ENCODE measurements at regions not wholly inside any gene's neighbourhood (a gene's known extent, or its start where the extent isn't known, plus 50 kb on each side); places are given as distances from the start of the nearest gene placed in this dataset.

GRCh38 chr4:138875891-138876608, 139.5 kb upstream of the NOCT start:
- no peak overlapping the region for H3K4me3 ChIP-seq (ENCODE audit: control insufficient read depth, low read depth, low read length)
- peak; percentile 79 for DNase-seq (ENCODE audit: low read depth)
- TF ChIP-seq, protein P1, sequence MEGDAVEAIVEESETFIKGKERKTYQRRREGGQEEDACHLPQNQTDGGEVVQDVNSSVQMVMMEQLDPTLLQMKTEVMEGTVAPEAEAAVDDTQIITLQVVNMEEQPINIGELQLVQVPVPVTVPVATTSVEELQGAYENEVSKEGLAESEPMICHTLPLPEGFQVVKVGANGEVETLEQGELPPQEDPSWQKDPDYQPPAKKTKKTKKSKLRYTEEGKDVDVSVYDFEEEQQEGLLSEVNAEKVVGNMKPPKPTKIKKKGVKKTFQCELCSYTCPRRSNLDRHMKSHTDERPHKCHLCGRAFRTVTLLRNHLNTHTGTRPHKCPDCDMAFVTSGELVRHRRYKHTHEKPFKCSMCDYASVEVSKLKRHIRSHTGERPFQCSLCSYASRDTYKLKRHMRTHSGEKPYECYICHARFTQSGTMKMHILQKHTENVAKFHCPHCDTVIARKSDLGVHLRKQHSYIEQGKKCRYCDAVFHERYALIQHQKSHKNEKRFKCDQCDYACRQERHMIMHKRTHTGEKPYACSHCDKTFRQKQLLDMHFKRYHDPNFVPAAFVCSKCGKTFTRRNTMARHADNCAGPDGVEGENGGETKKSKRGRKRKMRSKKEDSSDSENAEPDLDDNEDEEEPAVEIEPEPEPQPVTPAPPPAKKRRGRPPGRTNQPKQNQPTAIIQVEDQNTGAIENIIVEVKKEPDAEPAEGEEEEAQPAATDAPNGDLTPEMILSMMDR (IDR thresholded peaks at IDR 0.05; ENCODE audit: control insufficient read depth, insufficient read depth, low read depth, low read length, missing control alignments): no peak

DNA sequence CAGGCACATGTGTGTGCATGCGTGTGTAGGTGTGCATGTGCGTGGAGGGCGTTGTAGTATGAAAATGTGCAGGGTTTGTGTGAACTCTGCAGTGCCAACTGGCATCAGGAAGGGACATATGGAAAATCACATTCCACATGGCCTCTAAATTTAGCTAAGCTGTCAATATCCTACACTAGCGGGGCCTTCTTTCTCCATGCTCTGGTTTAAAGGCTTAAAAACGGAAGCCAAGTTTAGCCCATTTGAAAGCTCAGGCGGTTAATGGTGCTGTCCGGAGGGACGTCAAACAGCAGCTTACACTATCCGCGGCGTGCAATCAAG, 144.1 kb upstream of the NOCT start:
- TF ChIP-seq, protein P1 (IDR thresholded peaks at IDR 0.05; ENCODE audit: control insufficient read depth, insufficient read depth, low read depth, low read length, missing control alignments): no peak

GRCh38 chr4:138870737-138871554, 144.6 kb upstream of the NOCT start:
- no peak overlapping the region for H3K4me3 ChIP-seq (ENCODE audit: control insufficient read depth, low read depth, low read length)
- TF ChIP-seq, protein P1 (IDR thresholded peaks at IDR 0.05; ENCODE audit: control insufficient read depth, insufficient read depth, low read depth, low read length, missing control alignments): peak; percentile 74
- peak; percentile 47 for DNase-seq (ENCODE audit: low read depth)

More for the DNA sequence above, 144.1 kb upstream of the NOCT start:
- no peak overlapping the region for H3K4me3 ChIP-seq (ENCODE audit: control insufficient read depth, low read depth, low read length)
- no peak for DNase-seq (ENCODE audit: low read depth)

DNA sequence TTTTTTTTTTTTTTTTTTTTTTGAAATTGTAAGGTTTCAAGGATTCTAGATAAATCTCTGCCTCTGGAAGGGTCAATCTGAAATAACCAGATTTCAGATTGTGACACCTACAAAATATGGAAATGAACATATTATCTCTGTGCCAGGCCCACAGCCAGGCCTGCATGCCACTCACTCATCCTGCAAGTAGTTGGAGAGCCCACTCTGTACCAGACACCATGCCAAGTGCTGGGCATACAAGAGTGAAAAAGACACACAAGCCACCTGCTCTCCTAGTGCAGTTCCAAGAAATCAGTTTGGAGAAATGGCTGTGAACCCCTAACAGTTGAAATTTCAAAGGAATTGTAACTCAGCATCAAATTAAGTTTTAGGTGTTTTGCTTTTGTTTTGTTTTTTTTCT, 145.9 kb upstream of the NOCT start:
- DNase-seq (ENCODE audit: low read depth): no peak
- H3K4me3 ChIP-seq (ENCODE audit: control insufficient read depth, low read depth, low read length): no peak overlapping the region
- TF ChIP-seq, protein P1 (IDR thresholded peaks at IDR 0.05; ENCODE audit: control insufficient read depth, insufficient read depth, low read depth, low read length, missing control alignments): no peak

DNA sequence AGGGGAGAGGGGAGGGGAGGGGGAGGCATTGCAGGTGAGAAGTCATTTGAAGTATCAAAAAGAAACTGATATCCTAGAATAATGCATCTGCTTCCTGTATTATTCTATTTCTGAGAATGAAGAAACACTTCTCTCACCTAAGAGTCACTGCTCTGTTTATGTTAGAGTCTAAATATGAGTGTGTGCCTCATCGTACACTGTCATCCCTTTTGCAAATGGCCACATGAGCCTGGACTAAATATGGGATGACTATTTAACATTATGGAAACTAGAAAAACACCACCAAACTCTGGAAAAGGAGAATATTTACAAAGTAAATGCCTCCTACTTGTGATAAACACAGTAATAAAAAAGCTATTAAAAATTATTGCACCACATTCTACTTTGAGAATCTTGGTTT, 146.4 kb upstream of the NOCT start:
- no peak for DNase-seq (ENCODE audit: low read depth)
- no peak overlapping the region for H3K4me3 ChIP-seq (ENCODE audit: control insufficient read depth, low read depth, low read length)
- TF ChIP-seq, protein P1 (IDR thresholded peaks at IDR 0.05; ENCODE audit: control insufficient read depth, insufficient read depth, low read depth, low read length, missing control alignments): no peak

GRCh38 chr4:138868562-138868961, 147.0 kb upstream of the NOCT start:
- TF ChIP-seq, protein P1 (IDR thresholded peaks at IDR 0.05; ENCODE audit: control insufficient read depth, insufficient read depth, low read depth, low read length, missing control alignments): no peak
- DNase-seq (ENCODE audit: low read depth): no peak

More at GRCh38 chr4:138868562-138868961, 147.0 kb upstream of the NOCT start:
- no peak overlapping the region for H3K4me3 ChIP-seq (ENCODE audit: control insufficient read depth, low read depth, low read length)

Measured in AG09309 (cell line).